Calu3 (cell line): ENCODE measurements at regions not wholly inside any gene's neighbourhood (a gene's known extent, or its start where the extent isn't known, plus 50 kb on each side); places are given as distances from the start of the nearest gene placed in this dataset.

ENCODE experiments used
- BruUV-seq: library from RNA; stranded (reverse); fragments of 400-500 nt; replicated peaks from 2 replicates; lab custom pipeline; 2021; lab: Mats Ljungman, UMichigan
- CTCF ChIA-PET: fragments of 300-600 bp; sonication (Branson Sonifier 250); formaldehyde crosslinking; loops from one replicate; lab custom pipeline; 2022; ENCODE audit warnings: antibody characterized with exemption; lab: Charles Lee
- DNase-seq: peaks from one replicate; pipeline ENCODE4 v3.0.0; 2022
- H3K27ac Mint-ChIP-seq: one replicate; pipeline ENCODE4 v1.8.0; 2022; ENCODE audit warnings: mixed read lengths; ENCODE audit not compliant: unreplicated experiment
- H3K27me3 Mint-ChIP-seq: one replicate; pipeline ENCODE4 v1.8.0; 2022; ENCODE audit warnings: mixed read lengths; ENCODE audit not compliant: unreplicated experiment
- H3K36me3 Mint-ChIP-seq: one replicate; pipeline ENCODE4 v1.8.0; 2022; ENCODE audit warnings: mild to moderate bottlenecking, moderate library complexity, mixed read lengths; ENCODE audit not compliant: insufficient read depth, unreplicated experiment
- H3K4me1 Mint-ChIP-seq: one replicate; pipeline ENCODE4 v1.8.0; 2022; ENCODE audit warnings: mild to moderate bottlenecking, low read depth, mixed read lengths; ENCODE audit not compliant: unreplicated experiment
- H3K4me3 Mint-ChIP-seq: one replicate; pipeline ENCODE4 v1.8.0; 2022; ENCODE audit warnings: mild to moderate bottlenecking, low read depth, moderate library complexity, mixed read lengths; ENCODE audit not compliant: unreplicated experiment
- H3K9me3 Mint-ChIP-seq: one replicate; pipeline ENCODE4 v1.8.0; 2022; ENCODE audit warnings: low read depth, mixed read lengths; ENCODE audit not compliant: unreplicated experiment
- CTCF ChIP-seq: fragments of 200-600 bp; IDR thresholded peaks from one replicate; pipeline ENCODE4 v1.8.0; 2022; ENCODE audit warnings: antibody characterized with exemption; ENCODE audit not compliant: unreplicated experiment
- intact Hi-C: fragments of 100-400 bp; cut with micrococcal nuclease; formaldehyde crosslinking; loops from one replicate; pipeline ENCODE4 v1.10.0; 2022; ENCODE audit not compliant: unreplicated experiment

GRCh38 chr3:70571696-70572095 lies 259.3 kb upstream of the MDFIC2 start:
- Mint-ChIP-seq H3K9me3 (no peaks in the 10 kb centered on the region), H3K4me3 (no peak overlapping the region), H3K36me3 (no peaks in the 10 kb centered on the region), H3K27me3 (peaks cover 29% of the 10 kb centered on the region), H3K27ac (no peak overlapping the region), H3K4me1 (no peaks in the 10 kb centered on the region)
- CTCF ChIA-PET = no interaction called here
- no peak for TF ChIP-seq CTCF
- DNase-seq = no peak
- no TSS peak for BruUV-seq
- intact Hi-C loops = no loop called here

GRCh38 chr3:70570584-70570983 lies 258.1 kb upstream of the MDFIC2 start:
- Mint-ChIP-seq H3K9me3 (no peaks in the 10 kb centered on the region), H3K4me3 (no peak overlapping the region), H3K4me1 (no peaks in the 10 kb centered on the region), H3K27ac (no peak overlapping the region), H3K36me3 (no peaks in the 10 kb centered on the region), H3K27me3 (peaks cover 18% of the 10 kb centered on the region)
- intact Hi-C loops = no loop called here
- CTCF ChIA-PET = no interaction called here
- no TSS peak for BruUV-seq
- no peak for TF ChIP-seq CTCF
- DNase-seq = no peak

- no peaks in the 10 kb centered on the region for H3K27me3 Mint-ChIP-seq
- no peak overlapping the region for H3K4me3 Mint-ChIP-seq
- no peaks in the 10 kb centered on the region for H3K4me1 Mint-ChIP-seq
- CTCF ChIA-PET = no interaction called here
- H3K9me3 Mint-ChIP-seq = no peaks in the 10 kb centered on the region
- BruUV-seq = no TSS peak
- H3K27ac Mint-ChIP-seq = no peak overlapping the region
- no peak for TF ChIP-seq CTCF
- intact Hi-C loops = no loop called here
- no peak for DNase-seq
- H3K36me3 Mint-ChIP-seq = no peaks in the 10 kb centered on the region
Measured at GRCh38 chr3:70568626-70569025, 256.2 kb upstream of the MDFIC2 start.

GRCh38 chr3:70565861-70566260 lies 253.4 kb upstream of the MDFIC2 start:
- CTCF ChIA-PET = no interaction called here
- Mint-ChIP-seq H3K36me3 (no peaks in the 10 kb centered on the region), H3K9me3 (no peaks in the 10 kb centered on the region), H3K4me3 (no peak overlapping the region), H3K27ac (no peak overlapping the region), H3K4me1 (no peaks in the 10 kb centered on the region), H3K27me3 (no peaks in the 10 kb centered on the region)
- TF ChIP-seq CTCF = no peak
- intact Hi-C loops = no loop called here
- no TSS peak for BruUV-seq
- DNase-seq = no peak
